Mucosa of rectum (tissue), 2 donors: ENCODE measurements at regions not wholly inside any gene's neighbourhood (a gene's known extent, or its start where the extent isn't known, plus 50 kb on each side); places are given as distances from the start of the nearest gene placed in this dataset.
"Not testable (repeated sequence)": the region's sequence is repeated elsewhere in the genome, so short reads cannot be mapped to it uniquely, and the experiment has no call there.

Source experiments
- H3K27ac ChIP-seq, 2 donors: one replicate each; pipeline ENCODE4 v1.7.0; 2013; ENCODE audit warnings: inconsistent platforms in 2 of 2, low read depth in 2 of 2, low read length in 2 of 2
- H3K27me3 ChIP-seq, 2 donors: one replicate each; pipeline ENCODE4 v1.7.0; 2013; ENCODE audit warnings: low read length in 2 of 2; ENCODE audit not compliant: control insufficient read depth in 2 of 2, insufficient read depth in 2 of 2
- H3K36me3 ChIP-seq, 2 donors: one replicate each; pipeline ENCODE4 v1.7.0; 2013; ENCODE audit warnings: low read length in 2 of 2; ENCODE audit not compliant: control insufficient read depth in 2 of 2, insufficient read depth in 2 of 2
- H3K4me1 ChIP-seq, 2 donors: one replicate each; pipeline ENCODE4 v1.7.0; 2013; ENCODE audit warnings: low read length in 2 of 2, mild to moderate bottlenecking in 1 of 2; ENCODE audit not compliant: control insufficient read depth in 2 of 2, insufficient read depth in 2 of 2
- H3K4me3 ChIP-seq, 2 donors: one replicate each; pipeline ENCODE4 v1.7.0; 2013; ENCODE audit warnings: low read length in 2 of 2
- H3K9ac ChIP-seq, 2 donors: one replicate each; pipeline ENCODE4 v1.7.0; 2013; ENCODE audit warnings: low read length in 2 of 2, low read depth in 1 of 2, mild to moderate bottlenecking in 1 of 2
- H3K9me3 ChIP-seq, 2 donors: one replicate each; pipeline ENCODE4 v1.7.0; 2013; ENCODE audit warnings: low read length in 2 of 2; ENCODE audit not compliant: control insufficient read depth in 2 of 2
- donor health status: healthy.
- donor health status: Normal muscosa, but diverticular disease.

- Histone ChIP-seq H3K36me3 (no peaks in the 10 kb centered on the region), H3K9ac (no peak overlapping the region), H3K4me3 (no peak overlapping the region), H3K4me1 (no peaks in the 10 kb centered on the region), H3K9me3 (no peaks in the 10 kb centered on the region), H3K27ac (no peak overlapping the region), H3K27me3 (no peaks in the 10 kb centered on the region)
Measured at GRCh38 chr3:153357436-153357835, 195.4 kb downstream of the RAP2B start.

- Histone ChIP-seq H3K9me3 (no peaks in the 10 kb centered on the region), H3K36me3 (no peaks in the 10 kb centered on the region), H3K4me3 (no peak overlapping the region), H3K27ac (no peak overlapping the region), H3K9ac (no peak overlapping the region), H3K27me3 (no peaks in the 10 kb centered on the region), H3K4me1 (no peaks in the 10 kb centered on the region)
Measured at GRCh38 chr3:153369561-153370374, 207.7 kb downstream of the RAP2B start.

GRCh38 chr3:153370680-153371079 is 208.7 kb downstream of the RAP2B start:
- Histone ChIP-seq H3K9me3 (no peaks in the 10 kb centered on the region), H3K36me3 (no peaks in the 10 kb centered on the region), H3K4me1 (no peaks in the 10 kb centered on the region), H3K27ac (no peak overlapping the region), H3K4me3 (no peak overlapping the region), H3K9ac (no peak overlapping the region), H3K27me3 (no peaks in the 10 kb centered on the region)

- no peaks in the 10 kb centered on the region for H3K4me1 ChIP-seq
- no peaks in the 10 kb centered on the region for H3K9me3 ChIP-seq
- no peak overlapping the region for H3K4me3 ChIP-seq
- no peak overlapping the region for H3K9ac ChIP-seq
- H3K27me3 ChIP-seq: no peaks in the 10 kb centered on the region
- H3K27ac ChIP-seq: no peak overlapping the region
- H3K36me3 ChIP-seq: no peaks in the 10 kb centered on the region
Measured at GRCh38 chr3:153372326-153372725, 210.3 kb downstream of the RAP2B start.

- H3K9ac ChIP-seq: no peak overlapping the region
- H3K36me3 ChIP-seq: no peaks in the 10 kb centered on the region
- no peaks in the 10 kb centered on the region for H3K27me3 ChIP-seq
- H3K4me3 ChIP-seq: no peak overlapping the region
- H3K4me1 ChIP-seq: no peaks in the 10 kb centered on the region
- no peaks in the 10 kb centered on the region for H3K9me3 ChIP-seq
- no peak overlapping the region for H3K27ac ChIP-seq
Measured at GRCh38 chr3:153373606-153374005, 211.6 kb downstream of the RAP2B start.

GRCh38 chr3:153378366-153378765 is 216.3 kb downstream of the RAP2B start:
- not testable (repeated sequence) for H3K4me1 ChIP-seq, H3K4me3 ChIP-seq, H3K27ac ChIP-seq, H3K9me3 ChIP-seq, H3K36me3 ChIP-seq, H3K27me3 ChIP-seq, H3K9ac ChIP-seq

- no peaks in the 10 kb centered on the region for H3K4me1 ChIP-seq
- H3K9ac ChIP-seq: no peak overlapping the region
- no peaks in the 10 kb centered on the region for H3K36me3 ChIP-seq
- no peak overlapping the region for H3K4me3 ChIP-seq
- no peaks in the 10 kb centered on the region for H3K27me3 ChIP-seq
- no peak overlapping the region for H3K27ac ChIP-seq
- H3K9me3 ChIP-seq: no peaks in the 10 kb centered on the region
Measured at GRCh38 chr3:153379516-153379915, 217.5 kb downstream of the RAP2B start.

- Histone ChIP-seq H3K36me3 (no peaks in the 10 kb centered on the region), H3K27me3 (no peaks in the 10 kb centered on the region), H3K9me3 (no peaks in the 10 kb centered on the region), H3K4me3 (no peak overlapping the region), H3K9ac (no peak overlapping the region), H3K27ac (no peak overlapping the region), H3K4me1 (no peaks in the 10 kb centered on the region)
Measured at GRCh38 chr3:153385343-153385742, 223.3 kb downstream of the RAP2B start.

GRCh38 chr3:153392363-153392762 is 230.3 kb downstream of the RAP2B start:
- Histone ChIP-seq H3K27me3 (no peaks in the 10 kb centered on the region), H3K9me3 (no peaks in the 10 kb centered on the region), H3K4me3 (no peak overlapping the region), H3K36me3 (no peaks in the 10 kb centered on the region), H3K4me1 (no peaks in the 10 kb centered on the region), H3K9ac (no peak overlapping the region), H3K27ac (no peak overlapping the region)

- Histone ChIP-seq H3K27me3 (no peaks in the 10 kb centered on the region), H3K9ac (no peak overlapping the region), H3K4me1 (no peaks in the 10 kb centered on the region), H3K4me3 (no peak overlapping the region), H3K36me3 (no peaks in the 10 kb centered on the region), H3K27ac (no peak overlapping the region), H3K9me3 (no peaks in the 10 kb centered on the region)
Measured at GRCh38 chr3:153394017-153394416, 232.0 kb downstream of the RAP2B start.
